Stimulated activated naive CD4-positive, alpha-beta T cell (primary cell): ENCODE measurements at regions not wholly inside any gene's neighbourhood (a gene's known extent, or its start where the extent isn't known, plus 50 kb on each side); places are given as distances from the start of the nearest gene placed in this dataset.
"Not testable (repeated sequence)": the region's sequence is repeated elsewhere in the genome, so short reads cannot be mapped to it uniquely, and the experiment has no call there.

ENCODE experiments used
- DNase-seq, 6 experiments: peaks; one replicate each; lab custom pipeline; 2025; lab: John Stamatoyannopoulos, UW

- no peak for DNase-seq
These were observed 587.5 kb downstream of the RFPL4B start for GRCh38 chr6:112934433-112935327.

DNA sequence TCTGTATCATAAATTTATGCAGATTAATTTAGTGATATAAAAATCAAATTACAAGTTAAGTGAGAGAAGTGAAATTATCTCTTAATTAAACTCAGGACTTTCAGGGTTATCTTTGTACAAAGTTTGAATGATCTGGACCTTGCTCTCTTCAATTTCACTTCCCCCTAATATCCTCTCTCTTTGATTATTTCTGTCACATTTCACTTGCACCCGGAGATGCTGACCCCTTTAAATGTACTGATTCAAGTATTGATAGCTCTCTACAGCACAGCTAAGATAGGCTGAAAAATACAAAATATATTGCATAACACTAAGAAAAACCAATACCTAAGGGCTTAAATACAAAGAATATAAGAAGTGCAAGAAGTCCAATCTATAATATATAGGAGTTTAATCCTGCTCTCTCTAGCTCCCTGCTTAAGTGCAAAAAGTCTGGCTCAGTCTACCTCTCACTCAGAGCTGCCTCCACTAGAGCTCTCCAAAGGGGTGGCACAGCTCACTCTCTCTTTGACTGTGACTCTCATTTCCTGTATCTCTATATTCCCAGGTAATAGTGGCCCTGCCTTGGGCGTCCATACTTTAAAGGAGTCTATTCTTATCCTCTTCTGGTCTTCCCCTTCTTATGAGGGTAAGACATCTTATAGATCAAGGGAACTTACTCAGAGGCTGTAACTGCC is 588.4 kb downstream of the RFPL4B start:
- DNase-seq: no peak

DNA sequence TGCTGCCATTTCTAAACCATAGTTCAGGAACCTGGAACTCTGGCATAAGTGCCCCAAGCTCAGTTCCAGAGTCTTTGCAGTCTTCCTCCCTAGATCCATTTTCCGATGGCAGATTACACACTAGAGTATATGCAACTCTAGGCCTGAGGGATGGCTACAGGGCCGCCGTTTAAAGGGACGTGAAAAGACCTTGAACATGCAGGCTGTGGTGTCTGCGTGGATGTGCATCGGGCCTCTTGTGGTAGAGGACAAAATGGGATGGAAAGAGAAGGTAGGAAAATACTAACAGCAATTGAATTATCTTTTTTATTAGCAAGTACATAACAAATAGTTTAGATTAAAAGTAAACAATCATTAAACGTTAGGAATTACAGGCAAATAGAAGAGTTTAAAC is 588.9 kb downstream of the RFPL4B start:
- DNase-seq: no peak

DNA sequence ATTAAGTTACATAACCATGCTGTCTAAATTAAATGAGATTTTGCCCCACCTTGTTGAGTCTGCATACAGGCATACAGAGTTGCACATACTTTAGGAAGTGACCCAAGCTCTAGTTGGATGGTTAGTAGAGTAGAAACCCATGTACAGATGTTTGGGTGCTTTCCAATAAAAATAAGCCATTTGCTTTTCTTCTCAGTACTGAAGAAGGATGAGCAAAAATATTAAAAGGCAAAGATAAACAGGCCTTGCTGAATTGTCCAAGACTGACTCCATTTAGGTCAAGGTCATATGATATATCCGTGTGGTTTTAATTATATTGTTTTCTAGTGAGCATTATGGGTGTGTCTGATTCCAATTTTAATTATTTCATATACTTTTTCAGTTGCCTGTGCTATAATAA is 589.4 kb downstream of the RFPL4B start:
- no peak for DNase-seq

DNA sequence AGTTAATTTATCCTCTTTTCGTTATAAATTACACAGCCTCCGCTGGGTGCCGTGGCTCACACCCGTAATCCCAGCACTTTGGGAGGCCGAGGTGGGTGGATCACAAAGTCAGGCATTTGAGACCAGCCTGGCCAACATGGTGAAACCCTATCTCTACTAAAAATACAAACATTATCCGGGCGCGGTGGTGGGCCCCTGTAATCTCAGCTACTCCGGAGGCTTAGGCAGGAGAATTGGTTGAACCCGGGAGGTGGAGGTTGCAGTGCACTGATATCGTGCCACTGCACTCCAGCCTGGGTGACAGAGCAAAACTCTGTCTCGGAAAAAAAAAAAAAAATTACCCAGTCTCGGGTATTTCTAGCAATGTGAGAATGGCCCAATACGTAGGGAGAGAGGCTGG is 590.6 kb downstream of the RFPL4B start:
- DNase-seq: not testable (repeated sequence)

DNA sequence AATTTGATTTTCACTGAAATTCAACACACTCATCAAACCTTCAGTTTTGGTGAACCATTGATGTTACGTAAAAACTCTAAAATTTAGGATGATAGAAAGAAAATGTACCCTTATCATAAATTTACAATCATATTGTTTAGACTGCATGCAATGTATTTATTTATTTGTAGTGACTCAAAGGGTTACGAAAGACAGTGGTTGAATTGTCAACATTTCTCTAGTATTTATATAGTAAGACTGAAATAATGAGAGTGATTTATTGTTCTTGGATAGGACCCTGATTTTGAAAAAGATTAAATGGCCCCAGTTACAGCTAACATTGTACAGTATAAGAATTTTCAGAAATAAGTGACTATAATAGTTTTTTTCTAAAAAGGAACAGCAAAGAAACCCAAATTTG is 591.5 kb downstream of the RFPL4B start:
- no peak for DNase-seq

DNA sequence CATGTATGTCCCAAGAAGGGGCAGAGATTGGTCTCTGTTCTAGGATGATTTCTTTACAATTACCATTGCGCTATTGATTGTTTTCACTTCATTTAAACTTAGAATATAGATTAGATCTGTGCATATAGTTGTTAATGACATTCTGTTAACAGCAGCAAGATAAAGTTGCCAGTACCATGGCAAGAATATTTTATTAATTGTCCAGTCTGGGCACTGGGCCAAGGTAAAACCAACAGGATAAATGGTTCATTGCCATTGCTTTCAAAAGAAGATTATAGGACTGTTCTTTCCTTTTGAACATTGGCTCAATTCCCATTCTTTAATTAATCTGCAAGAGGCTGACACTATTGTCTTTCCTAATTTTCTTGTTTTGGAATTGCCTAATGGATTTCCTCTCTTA is 592.4 kb downstream of the RFPL4B start:
- DNase-seq: no peak

- no peak for DNase-seq
These were observed 594.5 kb downstream of the RFPL4B start for GRCh38 chr6:112941613-112942012.

DNA sequence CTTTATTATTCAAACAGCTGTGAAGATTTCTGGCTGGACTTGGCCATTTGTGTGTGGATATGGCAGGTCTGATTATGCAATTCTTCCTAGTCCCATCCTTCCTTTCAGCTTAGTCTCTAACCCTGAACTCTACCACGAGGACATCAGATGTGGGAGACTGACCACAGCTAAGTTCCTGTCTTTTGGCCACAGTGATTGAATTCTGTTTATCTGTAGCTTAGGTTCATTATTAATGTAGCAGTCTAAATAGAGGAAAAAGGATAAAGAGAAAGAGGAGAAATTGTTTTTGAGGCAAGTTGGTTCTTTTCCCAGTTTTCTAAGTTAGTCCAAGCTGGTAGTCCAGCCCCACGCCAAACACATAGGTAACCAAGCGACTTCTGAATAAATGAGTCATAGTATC is 598.9 kb downstream of the RFPL4B start:
- no peak for DNase-seq

- no peak for DNase-seq
These were observed 600.4 kb downstream of the RFPL4B start for GRCh38 chr6:112947507-112947906.

DNA sequence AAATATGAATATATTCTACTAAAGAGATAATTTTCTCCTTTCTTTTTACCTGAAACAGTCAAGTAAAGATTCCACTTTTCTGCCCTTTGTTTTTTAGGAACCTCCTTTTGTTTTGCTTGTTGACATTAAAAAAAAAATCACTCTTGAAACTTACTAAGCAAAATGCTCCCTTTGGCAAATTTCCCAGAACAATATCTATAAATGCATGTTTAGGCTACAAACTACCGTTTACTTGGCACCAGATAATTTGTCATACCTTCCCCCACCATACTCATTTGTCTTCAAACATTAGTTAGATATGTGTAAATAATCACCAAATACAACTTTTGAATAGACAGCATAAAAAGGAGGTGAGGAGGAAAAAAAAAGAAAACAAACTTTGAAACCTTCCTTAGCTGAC is 604.7 kb downstream of the RFPL4B start:
- DNase-seq: no peak

DNA sequence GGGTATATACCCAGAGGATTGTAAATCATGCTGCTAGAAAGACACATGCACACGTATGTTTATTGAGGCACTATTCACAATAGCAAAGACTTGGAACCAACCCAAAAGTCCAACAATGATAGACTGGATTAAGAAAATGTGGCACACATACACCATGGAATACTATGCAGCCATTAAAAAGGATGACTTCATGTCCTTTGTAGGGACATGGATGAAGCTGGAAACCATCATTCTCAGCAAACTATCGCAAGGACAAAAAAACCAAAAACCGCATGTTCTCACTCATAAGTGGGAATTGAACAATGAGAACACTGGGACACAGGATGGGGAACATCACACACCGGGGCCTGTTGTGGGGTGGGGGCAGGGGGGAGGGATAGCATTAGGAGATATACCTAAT is 608.6 kb downstream of the RFPL4B start:
- DNase-seq: not testable (repeated sequence)

DNA sequence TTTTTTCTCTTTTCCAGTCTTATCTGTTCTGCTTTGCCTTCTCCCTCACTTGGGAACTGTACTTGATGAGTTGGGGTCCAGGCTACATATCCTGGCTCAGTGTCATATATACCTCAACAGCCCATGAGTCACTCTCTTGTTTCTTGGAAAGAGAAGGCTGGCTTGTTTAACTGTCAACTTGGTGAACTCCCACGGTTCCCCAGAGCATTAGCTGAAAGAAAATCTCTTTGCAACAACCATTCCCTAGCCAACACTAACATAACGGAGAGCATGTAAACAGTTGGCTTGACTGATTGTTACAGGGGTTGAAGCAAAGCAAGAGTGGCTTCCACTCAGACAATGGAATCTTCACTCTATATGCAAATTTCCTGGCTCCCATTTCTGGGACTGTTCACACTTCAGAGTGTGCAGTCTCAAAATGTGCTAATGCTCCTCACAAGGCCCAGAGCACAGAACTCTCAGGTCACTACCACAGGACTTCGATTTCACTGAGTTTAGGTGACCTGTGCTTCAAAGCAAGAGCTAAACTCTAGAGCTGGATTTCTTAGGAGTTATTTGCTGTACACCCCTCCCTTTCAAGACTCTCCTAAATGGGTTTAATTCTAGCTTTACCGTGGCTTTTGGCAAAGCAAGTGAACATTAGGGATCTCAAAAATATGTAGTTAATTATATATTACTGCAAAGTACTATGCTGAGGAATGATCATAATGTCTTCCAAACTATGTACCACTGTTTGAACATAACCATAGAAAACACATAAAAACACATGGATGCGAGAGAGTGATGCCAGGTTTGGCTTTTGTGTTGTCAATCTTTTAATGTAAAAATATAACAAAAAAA is 609.8 kb downstream of the RFPL4B start:
- no peak for DNase-seq

GRCh38 chr6:112957536-112957916 is 610.4 kb downstream of the RFPL4B start:
- DNase-seq: no peak

- not testable (repeated sequence) for DNase-seq
These were observed 613.0 kb downstream of the RFPL4B start for GRCh38 chr6:112960130-112960529.

DNA sequence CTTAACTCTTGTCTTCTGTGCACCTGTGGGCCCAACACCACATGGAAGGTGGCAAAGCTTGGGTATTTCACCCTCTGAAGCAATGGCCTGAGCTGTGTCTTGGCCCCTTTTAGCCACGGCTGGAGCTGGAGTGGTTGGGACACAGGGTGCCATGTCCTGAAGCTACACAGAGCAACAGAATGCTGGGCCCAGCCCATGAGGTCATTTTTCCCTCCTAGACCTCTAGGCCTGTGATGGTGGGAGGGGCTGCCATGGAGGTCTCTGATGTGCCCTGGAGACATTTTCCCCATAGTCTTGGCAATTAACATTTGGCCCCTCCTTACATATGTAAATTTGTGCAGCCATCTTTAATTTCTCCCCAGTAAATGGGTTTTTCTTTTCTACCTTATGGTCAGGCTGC is 620.8 kb downstream of the RFPL4B start:
- DNase-seq: no peak

DNA sequence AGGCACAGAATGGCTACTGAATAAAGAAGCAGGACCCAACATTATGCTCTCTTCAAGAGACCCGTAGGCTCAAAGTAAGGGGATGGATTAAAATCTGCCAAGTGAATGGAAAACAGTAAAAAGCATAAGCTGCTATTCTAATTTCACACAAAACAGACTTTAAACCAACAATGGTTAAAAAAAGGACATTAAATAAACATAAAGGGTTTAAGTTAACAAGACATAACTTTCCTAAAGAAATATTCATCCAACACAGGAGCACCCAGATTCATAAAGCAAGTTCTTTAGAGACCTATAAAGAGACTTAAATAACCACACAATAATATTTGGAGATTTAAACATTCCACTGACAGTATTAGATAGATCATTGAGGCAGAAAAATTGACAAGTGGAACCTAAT is 624.5 kb downstream of the RFPL4B start:
- DNase-seq: no peak

GRCh38 chr6:112974931-112975330 is 627.8 kb downstream of the RFPL4B start:
- not testable (repeated sequence) for DNase-seq

- not testable (repeated sequence) for DNase-seq
These were observed 629.4 kb downstream of the RFPL4B start for GRCh38 chr6:112976579-112976978.

DNA sequence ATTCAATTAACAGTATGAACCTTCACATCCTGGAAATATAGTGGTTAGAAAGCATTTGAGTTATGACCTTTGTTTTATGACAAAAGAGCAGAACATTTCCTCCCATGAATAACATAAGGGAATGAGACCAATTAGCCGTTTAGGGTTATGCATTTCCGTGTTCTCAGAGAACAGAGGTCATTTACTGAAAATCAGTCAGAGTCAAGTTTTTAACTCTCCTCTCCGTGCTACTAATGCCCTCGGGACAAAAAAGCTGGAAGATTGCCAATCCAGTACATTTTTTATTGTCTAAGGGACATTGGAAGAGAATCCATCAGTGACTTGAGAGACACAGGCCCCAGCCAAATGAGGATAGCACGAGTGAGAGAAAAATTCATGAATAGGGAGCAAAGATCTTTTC is 632.7 kb downstream of the RFPL4B start:
- no peak for DNase-seq

- DNase-seq: no peak
These were observed 633.5 kb downstream of the RFPL4B start for GRCh38 chr6:112980676-112981075.

- DNase-seq: no peak
These were observed 636.7 kb downstream of the RFPL4B start for GRCh38 chr6:112983713-112984261.
